ENCODE measurements at regions not wholly inside any gene's neighbourhood (a gene's known extent, or its start where the extent isn't known, plus 50 kb on each side); places are given as distances from the start of the nearest gene placed in this dataset.

- TF ChIP-seq, protein P1, sequence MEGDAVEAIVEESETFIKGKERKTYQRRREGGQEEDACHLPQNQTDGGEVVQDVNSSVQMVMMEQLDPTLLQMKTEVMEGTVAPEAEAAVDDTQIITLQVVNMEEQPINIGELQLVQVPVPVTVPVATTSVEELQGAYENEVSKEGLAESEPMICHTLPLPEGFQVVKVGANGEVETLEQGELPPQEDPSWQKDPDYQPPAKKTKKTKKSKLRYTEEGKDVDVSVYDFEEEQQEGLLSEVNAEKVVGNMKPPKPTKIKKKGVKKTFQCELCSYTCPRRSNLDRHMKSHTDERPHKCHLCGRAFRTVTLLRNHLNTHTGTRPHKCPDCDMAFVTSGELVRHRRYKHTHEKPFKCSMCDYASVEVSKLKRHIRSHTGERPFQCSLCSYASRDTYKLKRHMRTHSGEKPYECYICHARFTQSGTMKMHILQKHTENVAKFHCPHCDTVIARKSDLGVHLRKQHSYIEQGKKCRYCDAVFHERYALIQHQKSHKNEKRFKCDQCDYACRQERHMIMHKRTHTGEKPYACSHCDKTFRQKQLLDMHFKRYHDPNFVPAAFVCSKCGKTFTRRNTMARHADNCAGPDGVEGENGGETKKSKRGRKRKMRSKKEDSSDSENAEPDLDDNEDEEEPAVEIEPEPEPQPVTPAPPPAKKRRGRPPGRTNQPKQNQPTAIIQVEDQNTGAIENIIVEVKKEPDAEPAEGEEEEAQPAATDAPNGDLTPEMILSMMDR (IDR thresholded peaks at IDR 0.05; ENCODE audit: low read depth, low read length), result no peak
- Histone ChIP-seq H3K4me3 (ENCODE audit: low read depth, low read length) (no peak overlapping the region), H3K27ac (ENCODE audit: low read depth, low read length) (no peak overlapping the region), H3K9me3 (ENCODE audit: control insufficient read depth, insufficient read depth, low read length) (no peaks in the 10 kb centered on the region), H3K27me3 (ENCODE audit: control insufficient read depth, insufficient read depth, low read length) (no peaks in the 10 kb centered on the region)
- POLR2A ChIA-PET, result no interaction called here
- DNase-seq (ENCODE audit: low read depth, low spot score), result no peak
- CTCF ChIA-PET, result no interaction called here
Measured at GRCh38 chr4:174036111-174036510, 247.4 kb downstream of the FBXO8 start.

- no peak for DNase-seq (ENCODE audit: low read depth, low spot score)
- ChIA-PET POLR2A (no interaction called here), CTCF (no interaction called here)
- TF ChIP-seq, protein P1 (IDR thresholded peaks at IDR 0.05; ENCODE audit: low read depth, low read length), result no peak
- no peak overlapping the region for H3K27ac ChIP-seq (ENCODE audit: low read depth, low read length)
- H3K27me3 ChIP-seq (ENCODE audit: control insufficient read depth, insufficient read depth, low read length), result no peaks in the 10 kb centered on the region
- no peak overlapping the region for H3K4me3 ChIP-seq (ENCODE audit: low read depth, low read length)
- no peaks in the 10 kb centered on the region for H3K9me3 ChIP-seq (ENCODE audit: control insufficient read depth, insufficient read depth, low read length)
Measured at GRCh38 chr4:174023641-174024040, 259.8 kb downstream of the FBXO8 start.

GRCh38 chr4:174018236-174018635 is 265.2 kb downstream of the FBXO8 start:
- ChIA-PET POLR2A (no interaction called here), CTCF (no interaction called here)
- Histone ChIP-seq H3K9me3 (ENCODE audit: control insufficient read depth, insufficient read depth, low read length) (no peaks in the 10 kb centered on the region), H3K27ac (ENCODE audit: low read depth, low read length) (no peak overlapping the region), H3K27me3 (ENCODE audit: control insufficient read depth, insufficient read depth, low read length) (no peaks in the 10 kb centered on the region), H3K4me3 (ENCODE audit: low read depth, low read length) (no peak overlapping the region)
- no peak for DNase-seq (ENCODE audit: low read depth, low spot score)
- TF ChIP-seq, protein P1 (IDR thresholded peaks at IDR 0.05; ENCODE audit: low read depth, low read length), result no peak

DNA sequence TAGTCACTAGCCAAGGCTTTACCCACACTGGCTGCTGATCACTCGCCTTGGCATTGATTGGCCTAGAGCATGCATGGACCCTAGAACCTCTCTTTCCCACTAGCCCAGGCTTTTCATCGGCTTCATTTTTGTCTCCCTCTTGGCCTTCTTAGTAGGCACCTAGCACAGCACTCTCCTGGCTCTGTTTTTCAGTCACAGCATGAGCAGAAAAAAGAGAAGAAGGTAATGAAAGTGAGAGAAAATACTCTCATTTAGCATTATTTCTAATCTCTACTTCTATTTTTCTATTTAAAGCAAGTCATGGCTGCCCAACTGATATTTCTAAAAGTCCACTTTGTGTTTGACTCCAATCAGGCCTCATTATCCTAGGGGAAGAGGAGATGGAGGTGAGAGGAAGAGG is 267.2 kb downstream of the FBXO8 start:
- H3K9me3 ChIP-seq (ENCODE audit: control insufficient read depth, insufficient read depth, low read length), result no peaks in the 10 kb centered on the region
- CTCF ChIA-PET, result no interaction called here
- no peaks in the 10 kb centered on the region for H3K27me3 ChIP-seq (ENCODE audit: control insufficient read depth, insufficient read depth, low read length)
- POLR2A ChIA-PET, result no interaction called here
- H3K27ac ChIP-seq (ENCODE audit: low read depth, low read length), result no peak overlapping the region
- H3K4me3 ChIP-seq (ENCODE audit: low read depth, low read length), result no peak overlapping the region
- TF ChIP-seq, protein P1 (IDR thresholded peaks at IDR 0.05; ENCODE audit: low read depth, low read length), result no peak
- no peak for DNase-seq (ENCODE audit: low read depth, low spot score)

DNA sequence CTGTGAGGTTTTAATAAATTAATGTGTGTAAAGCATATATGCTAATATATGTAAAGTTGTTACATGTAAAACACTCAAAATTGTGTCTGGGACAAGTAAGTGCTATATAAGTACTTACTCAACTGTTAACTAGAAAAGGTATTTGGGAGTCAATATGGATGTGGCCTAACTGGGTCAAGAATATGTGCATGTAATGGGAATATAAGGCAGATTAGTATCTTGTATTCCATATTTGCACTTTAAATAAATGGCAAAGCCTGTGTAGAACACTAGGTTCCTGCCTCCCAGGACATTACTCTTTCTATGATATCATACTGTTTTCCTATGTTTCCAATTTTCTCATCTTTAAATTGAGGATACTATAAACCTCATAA is 270.6 kb downstream of the FBXO8 start:
- ChIA-PET POLR2A (no interaction called here), CTCF (no interaction called here)
- H3K27ac ChIP-seq (ENCODE audit: low read depth, low read length), result no peak overlapping the region
- H3K9me3 ChIP-seq (ENCODE audit: control insufficient read depth, insufficient read depth, low read length), result no peaks in the 10 kb centered on the region
- TF ChIP-seq, protein P1 (IDR thresholded peaks at IDR 0.05; ENCODE audit: low read depth, low read length), result no peak
- H3K4me3 ChIP-seq (ENCODE audit: low read depth, low read length), result no peak overlapping the region
- DNase-seq (ENCODE audit: low read depth, low spot score), result no peak
- H3K27me3 ChIP-seq (ENCODE audit: control insufficient read depth, insufficient read depth, low read length), result no peaks in the 10 kb centered on the region

All from AG04450 (cell line).